HepG2 (cell line): ENCODE measurements at regions not wholly inside any gene's neighbourhood (a gene's known extent, or its start where the extent isn't known, plus 50 kb on each side); places are given as distances from the start of the nearest gene placed in this dataset.
A peak's percentile ranks its signal among the peaks of the same experiment; 100 is the strongest.
"Not testable (repeated sequence)": the region's sequence is repeated elsewhere in the genome, so short reads cannot be mapped to it uniquely, and the experiment has no call there.

Source experiments
- ATAC-seq: fragments of 200-7000 bp; cut with Tn5 transposase; 3 replicates; pipeline ENCODE4 v1.9.1; 2020; ENCODE audit warnings: mild to moderate bottlenecking, moderate library complexity
- BruUV-seq: library from RNA; stranded (reverse); fragments of 400-500 nt; replicated peaks from 2 replicates; lab custom pipeline; 2021; lab: Mats Ljungman, UMichigan
- CTCF ChIA-PET: fragments of 300-600 bp; formaldehyde crosslinking; extraction: SDS; loops from one replicate; lab custom pipeline; 2021; ENCODE audit warnings: low total read pairs, inconsistent platforms, low intra/inter-chr PET ratio; lab: Yijun Ruan, JAX
- POLR2A ChIA-PET: fragments of 350-600 bp; sonication (Branson Sonifier 250); formaldehyde crosslinking; loops from one replicate; lab custom pipeline; 2020; ENCODE audit warnings: antibody characterized with exemption, inconsistent platforms; lab: Yijun Ruan, JAX
- DNase-seq: peaks from one replicate; pipeline ENCODE4 v3.0.0-alpha.2; 2015; ENCODE audit warnings: low spot score
- FAIRE-seq: peaks from 3 replicates; lab custom pipeline; 2011; peaks lifted over from hg19 to GRCh38; lab: Jason Lieb, UNC
- H2AFZ ChIP-seq: one replicate; pipeline ENCODE4 v1.6.1; 2011; ENCODE audit warnings: low read length, inconsistent platforms
- H3K27ac ChIP-seq: fragments of 300-600 bp; 3 replicates; pipeline ENCODE4 v1.8.0; 2011; ENCODE audit warnings: mixed run types, mild to moderate bottlenecking, mixed read lengths, low read length, inconsistent platforms; ENCODE audit not compliant: insufficient read depth; ENCODE audit errors: extremely low read length
- H3K27me3 ChIP-seq, 2 experiments: fragments of 200-600 bp in 1 of 2; 2 replicates in 1 of 2; 3 replicates in 1 of 2; pipeline versions ENCODE4 v1.6.0 to v1.8.0; 2011; ENCODE audit warnings: low read length in 2 of 2, mild to moderate bottlenecking in 2 of 2, moderate library complexity in 2 of 2, inconsistent platforms in 1 of 2; ENCODE audit not compliant: insufficient read depth in 2 of 2, control insufficient read depth in 1 of 2
- H3K36me3 ChIP-seq, 2 experiments: fragments of 200-600 bp in 1 of 2; replicated peaks in 1 of 2; 2 replicates in 1 of 2; 3 replicates in 1 of 2; pipeline versions ENCODE4 v1.5.1 to v1.8.0; 2011; ENCODE audit warnings: low read length in 2 of 2, inconsistent platforms in 1 of 2; ENCODE audit not compliant: insufficient read depth in 2 of 2, control insufficient read depth in 1 of 2
- H3K4me1 ChIP-seq: 2 replicates; pipeline ENCODE4 v1.5.1; 2012; ENCODE audit warnings: low read length, inconsistent platforms; ENCODE audit not compliant: insufficient read depth
- H3K4me2 ChIP-seq: 2 replicates; pipeline ENCODE4 v1.6.0; 2011; ENCODE audit warnings: low read depth, low read length, inconsistent platforms
- H3K4me3 ChIP-seq, 3 experiments: fragments of 200-600 bp in 1 of 3; sonication (generic), shearing (Covaris generic) in 1 of 3; replicated peaks in 1 of 3; 2 replicates each; pipeline ENCODE4 v1.5.1; 2011 to 2016; ENCODE audit warnings: low read length in 3 of 3, inconsistent platforms in 2 of 3, low read depth in 2 of 3, mild to moderate bottlenecking in 2 of 3, control low read depth in 1 of 3, mixed read lengths in 1 of 3; ENCODE audit not compliant: insufficient read depth in 1 of 3
- H3K79me2 ChIP-seq: one replicate; pipeline ENCODE4 v1.6.1; 2011; ENCODE audit warnings: low read length, inconsistent platforms; ENCODE audit not compliant: insufficient read depth
- H3K9ac ChIP-seq: 2 replicates; pipeline ENCODE4 v1.6.0; 2011; ENCODE audit warnings: mild to moderate bottlenecking, low read depth, low read length, inconsistent platforms; ENCODE audit not compliant: insufficient read depth
- H3K9me3 ChIP-seq: 2 replicates; pipeline ENCODE4 v1.5.1; 2012; ENCODE audit warnings: mild to moderate bottlenecking, low read length
- H4K20me1 ChIP-seq: 2 replicates; pipeline ENCODE4 v1.6.0; 2011; ENCODE audit warnings: inconsistent platforms, mild to moderate bottlenecking, low read length, moderate library complexity; ENCODE audit not compliant: insufficient read depth
- CTCF ChIP-seq: sonication (generic); formaldehyde crosslinking; IDR thresholded peaks from 2 replicates; pipeline ENCODE4 v1.5.0; 2020; ENCODE audit warnings: mild to moderate bottlenecking, missing genetic modification reagents, moderate library complexity
- IRF2 ChIP-seq: IDR thresholded peaks from 2 replicates; pipeline ENCODE4 v1.6.1; 2018; ENCODE audit warnings: missing genetic modification reagents, missing compliant biosample characterization
- NBN ChIP-seq: fragments of 450-650 bp; conservative IDR thresholded peaks from 2 replicates; pipeline ENCODE4 v1.6.1; 2017
- SMC3 ChIP-seq: IDR thresholded peaks from 2 replicates; pipeline ENCODE4 v1.6.1; 2011; ENCODE audit warnings: low read length, improper control_type of control experiment
- ZHX2 ChIP-seq, 2 experiments: sonication (generic) in 1 of 2; formaldehyde crosslinking in 1 of 2; IDR thresholded peaks; 2 replicates each; pipeline versions ENCODE4 v1.6.1 to v1.9.0; 2014 to 2022; ENCODE audit warnings: antibody characterized with exemption in 1 of 2, borderline replicate concordance in 1 of 2, inconsistent platforms in 1 of 2, low read depth in 1 of 2, missing genetic modification reagents in 1 of 2
- WGBS: methylation state at CpG from one replicate; pipeline ENCODE4 v1.1.6; 2017; ENCODE audit warnings: low lambda C conversion rate; 5-methylcytosine and 5-hydroxymethylcytosine counted together
- in situ Hi-C: cut with HindIII; loops from 2 replicates; pipeline ENCODE4 v1.10.0; 2017; ENCODE audit warnings: low pct_unique_long_range_greater_than_20kb; ENCODE audit not compliant: extremely low pct_ligation_motif_present
- intact Hi-C: fragments of 100-400 bp; cut with micrococcal nuclease; formaldehyde crosslinking; loops from one replicate; pipeline ENCODE4 v1.10.0; 2022; ENCODE audit not compliant: unreplicated experiment

- intact Hi-C loops, POLR2A ChIA-PET, BruUV-seq, CTCF ChIA-PET, DNase-seq, ATAC-seq, H3K36me3 ChIP-seq, FAIRE-seq, H2AFZ ChIP-seq, H4K20me1 ChIP-seq, H3K27me3 ChIP-seq, H3K4me2 ChIP-seq, H3K4me3 ChIP-seq, H3K27ac ChIP-seq, H3K79me2 ChIP-seq, H3K9me3 ChIP-seq, H3K9ac ChIP-seq: not testable (repeated sequence)
- 53% methylated on average over 6 of the region's 6 CpGs for whole genome bisulfite sequencing
- in situ Hi-C loops: loop anchor here (25.0 kb wide), 2 partner anchors 573 to 1073 kb away; partner anchors contain the start of genes HOXA10, HOXA3, HOXA7 and HOXA9
- peaks cover 15% of the 10 kb centered on the region for H3K4me1 ChIP-seq
These were observed 62.5 kb upstream of the NFE2L3 start for GRCh38 chr7:26089469-26089868.

GRCh38 chr7:26090927-26091519 is 61.0 kb upstream of the NFE2L3 start:
- Histone ChIP-seq H3K36me3 (no peaks in the 10 kb centered on the region), H3K9me3 (no peaks in the 10 kb centered on the region), H3K79me2 (no peaks in the 10 kb centered on the region), H3K9ac (no peak overlapping the region), H3K4me1 (peaks cover 15% of the 10 kb centered on the region), H3K27me3 (0 out of 5 replicates have a peak, but pooled peaks cover 0 to 3% of the 10 kb centered on the region in 2 experiments), H4K20me1 (no peaks in the 10 kb centered on the region), H3K27ac (no peak overlapping the region), H3K4me2 (peak overlapping the region; percentile 34; the same call in 1 of the 2 replicates), H3K4me3 (no peak overlapping the region), H2AFZ (no peak overlapping the region)
- ChIA-PET CTCF (interaction anchor here (1.5 kb wide), 1 partner anchor 274 kb away, joined by 9 read pairs; no protein-coding TSS in a partner anchor), POLR2A (interaction anchor here (0.9 kb wide), 1 partner anchor 12 kb away, joined by 3 read pairs; no protein-coding TSS in a partner anchor)
- peak; percentile 54 for DNase-seq
- in situ Hi-C loops (loop anchor here (5.0 to 25.0 kb wide), 4 partner anchors 94 to 1071 kb away; partner anchors contain the start of genes HOXA10, HOXA3, HOXA7 and HOXA9), intact Hi-C loops (loop anchor here (1.0 to 10.0 kb wide), 4 partner anchors 64 to 274 kb away; partner anchors contain the start of gene NFE2L3)
- peak; percentile 78 for FAIRE-seq
- peak; percentile 70 for ATAC-seq
- BruUV-seq: no TSS peak
- WGBS: under 1% methylated on average over 6 of the region's 6 CpGs
- TF ChIP-seq SMC3 (peak; percentile 77; the same call in 1 of the 2 replicates), ZHX2 (IDR thresholded peaks at IDR 0.05; ENCODE audit: low read depth) (no peak), ZHX2 (CRISPR knock-in tag; IDR thresholded peaks at IDR 0.05; ENCODE audit: borderline replicate concordance) (no peak), CTCF (CRISPR knock-in tag) (peak; percentile 72), IRF2 (no peak), NBN (no peak)
